Endothelial cell of umbilical vein (primary cell): ENCODE measurements at regions not wholly inside any gene's neighbourhood (a gene's known extent, or its start where the extent isn't known, plus 50 kb on each side); places are given as distances from the start of the nearest gene placed in this dataset.

ENCODE experiments used
- BruUV-seq: library from RNA; stranded (reverse); fragments of 400-500 nt; replicated peaks from 2 replicates; lab custom pipeline; 2021; lab: Mats Ljungman, UMichigan
- CTCF ChIA-PET: fragments of 300-600, 350-600 bp; sonication (Branson Sonifier 250); formaldehyde crosslinking; loops from one replicate; lab custom pipeline; 2021; ENCODE audit warnings: antibody characterized with exemption, inconsistent platforms; lab: Charles Lee
- POLR2A ChIA-PET: fragments of 300-600, 350-600 bp; sonication (Branson Sonifier 250); formaldehyde crosslinking; loops from one replicate; lab custom pipeline; 2021; ENCODE audit warnings: antibody characterized with exemption, inconsistent platforms; lab: Charles Lee
- DNase-seq: peaks from one replicate; pipeline ENCODE4 v3.0.0-alpha.2; 2011; ENCODE audit warnings: low read depth, low spot score
- FAIRE-seq: peaks from 2 replicates; lab custom pipeline; 2011; peaks lifted over from hg19 to GRCh38; lab: Jason Lieb, UNC
- H2AFZ ChIP-seq: 2 replicates; pipeline ENCODE4 v1.6.0; 2012; ENCODE audit warnings: low read depth, low read length, control low read depth, inconsistent platforms
- H3K27ac ChIP-seq: 2 replicates; pipeline ENCODE4 v1.5.1; 2011; ENCODE audit warnings: low read depth, mild to moderate bottlenecking, control low read depth, low read length, moderate library complexity; ENCODE audit not compliant: insufficient read depth
- H3K27me3 ChIP-seq, 2 experiments: 2 replicates each; pipeline versions ENCODE4 v1.6.0 to v1.6.1; 2011; ENCODE audit warnings: low read length in 2 of 2, mixed read lengths in 1 of 2; ENCODE audit not compliant: control insufficient read depth in 2 of 2, insufficient read depth in 2 of 2
- H3K36me3 ChIP-seq, 2 experiments: 2 replicates in 1 of 2; 3 replicates in 1 of 2; pipeline ENCODE4 v1.5.1; 2011; ENCODE audit warnings: low read length in 2 of 2, mild to moderate bottlenecking in 1 of 2, moderate library complexity in 1 of 2; ENCODE audit not compliant: control insufficient read depth in 2 of 2, insufficient read depth in 2 of 2; ENCODE audit errors: extremely low read depth in 1 of 2
- H3K4me1 ChIP-seq: 3 replicates; pipeline ENCODE4 v1.5.1; 2011; ENCODE audit warnings: mild to moderate bottlenecking, low read length; ENCODE audit not compliant: control insufficient read depth, insufficient read depth; ENCODE audit errors: extremely low read depth
- H3K4me2 ChIP-seq: 2 replicates; pipeline ENCODE4 v1.6.1; 2011; ENCODE audit warnings: low read length, control low read depth, mixed read lengths; ENCODE audit not compliant: insufficient read depth
- H3K4me3 ChIP-seq, 3 experiments: fragments of 200-600 bp in 1 of 3; sonication (generic), shearing (Covaris generic) in 1 of 3; replicated peaks in 1 of 3; 2 replicates each; pipeline ENCODE4 v1.5.1; 2011 to 2016; ENCODE audit warnings: control low read depth in 3 of 3, low read length in 3 of 3, mild to moderate bottlenecking in 2 of 3, inconsistent platforms in 1 of 3, low read depth in 1 of 3, moderate library complexity in 1 of 3; ENCODE audit not compliant: insufficient read depth in 1 of 3
- H3K79me2 ChIP-seq: 2 replicates; pipeline ENCODE4 v1.6.0; 2012; ENCODE audit warnings: low read length, inconsistent platforms; ENCODE audit not compliant: control insufficient read depth, insufficient read depth
- H3K9ac ChIP-seq: replicated peaks from 2 replicates; pipeline ENCODE3; 2011; ENCODE audit warnings: low read length, control low read depth; ENCODE audit not compliant: insufficient read depth; ENCODE audit errors: extremely low read depth
- H3K9me1 ChIP-seq: replicated peaks from 3 replicates; pipeline ENCODE4 v1.6.0; 2011; ENCODE audit warnings: mild to moderate bottlenecking, low read length; ENCODE audit not compliant: control insufficient read depth, insufficient read depth; ENCODE audit errors: extremely low read depth
- H3K9me3 ChIP-seq: replicated peaks from 2 replicates; pipeline ENCODE4 v1.5.1; 2012; ENCODE audit warnings: low read length, inconsistent platforms; ENCODE audit not compliant: control insufficient read depth, insufficient read depth
- H4K20me1 ChIP-seq: replicated peaks from 2 replicates; pipeline ENCODE3; 2011; ENCODE audit warnings: mild to moderate bottlenecking, low read length; ENCODE audit not compliant: control insufficient read depth, insufficient read depth; ENCODE audit errors: extremely low read depth
- CTCF ChIP-seq, 2 donors: IDR thresholded peaks; 1 replicate in 1 of 2; 2 replicates in 1 of 2; pipeline ENCODE4 v1.5.1; 2011; ENCODE audit warnings: low read length in 2 of 2, mild to moderate bottlenecking in 2 of 2, moderate library complexity in 2 of 2, control low read depth in 1 of 2, inconsistent platforms in 1 of 2, low read depth in 1 of 2; ENCODE audit not compliant: insufficient read depth in 1 of 2; ENCODE audit errors: extremely low read depth in 1 of 2
- EZH2 ChIP-seq: IDR thresholded peaks from 2 replicates; pipeline ENCODE4 v1.6.1; 2012; ENCODE audit warnings: borderline replicate concordance, low read depth, mild to moderate bottlenecking, moderate library complexity, low read length, inconsistent platforms; ENCODE audit not compliant: severe bottlenecking
- FOS ChIP-seq: IDR thresholded peaks from 2 replicates; pipeline ENCODE4 v1.6.1; 2011; ENCODE audit warnings: mild to moderate bottlenecking, low read length, moderate library complexity, borderline replicate concordance; ENCODE audit not compliant: insufficient read depth
- GATA2 ChIP-seq: IDR thresholded peaks from 2 replicates; pipeline ENCODE4 v1.7.0; 2011; ENCODE audit warnings: low read depth, mild to moderate bottlenecking, moderate library complexity, mixed read lengths, low read length; ENCODE audit not compliant: insufficient read length, insufficient read depth
- JUN ChIP-seq: IDR thresholded peaks from 2 replicates; pipeline ENCODE4 v1.6.1; 2011; ENCODE audit warnings: borderline replicate concordance, low read depth; ENCODE audit not compliant: insufficient read length, insufficient read depth
- MAX ChIP-seq: IDR thresholded peaks from 2 replicates; pipeline ENCODE4 v1.6.1; 2011; ENCODE audit not compliant: insufficient read depth, insufficient read length
- MYC ChIP-seq: IDR thresholded peaks from one replicate; pipeline ENCODE4 v1.6.1; 2011; ENCODE audit warnings: mild to moderate bottlenecking, low read depth, low read length
- POLR2A ChIP-seq: IDR thresholded peaks from 2 replicates; pipeline ENCODE4 v1.6.1; 2012; ENCODE audit warnings: low read depth, mild to moderate bottlenecking, control low read depth, low read length
- POLR2AphosphoS5 ChIP-seq: IDR thresholded peaks from 2 replicates; pipeline ENCODE4 v1.6.1; 2012; ENCODE audit warnings: low read depth, mild to moderate bottlenecking, control low read depth, low read length, moderate library complexity; ENCODE audit not compliant: insufficient read depth
- dilution Hi-C: fragments of 300-500 bp; cut with MboI; formaldehyde crosslinking; loops from one replicate; pipeline ENCODE4 v1.15.0; 2019; ENCODE audit warnings: low sequenced_read_pairs; ENCODE audit not compliant: extremely low pct_ligation_motif_present
- intact Hi-C: fragments of 100-400 bp; cut with micrococcal nuclease; formaldehyde crosslinking; loops from one replicate; pipeline ENCODE4 v1.10.0; 2022

- no peaks in the 10 kb centered on the region for H3K79me2 ChIP-seq
- no peaks in the 10 kb centered on the region for H3K9me3 ChIP-seq
- H3K36me3 ChIP-seq: no peaks in the 10 kb centered on the region
- dilution Hi-C loops: no loop called here
- ChIA-PET CTCF (no interaction called here), POLR2A (no interaction called here)
- H3K9ac ChIP-seq: no peak overlapping the region
- DNase-seq: no peak
- no peak overlapping the region for H3K4me2 ChIP-seq
- no peak for FAIRE-seq
- H4K20me1 ChIP-seq: no peaks in the 10 kb centered on the region
- no peaks in the 10 kb centered on the region for H3K9me1 ChIP-seq
- H2AFZ ChIP-seq: no peak overlapping the region
- H3K27ac ChIP-seq: no peak overlapping the region
- TF ChIP-seq CTCF (IDR thresholded peaks at IDR 0.05; ENCODE audit: extremely low read depth in 1 of 2, insufficient read depth in 1 of 2, low read depth in 1 of 2, low read length in 2 of 2) (no peak), GATA2 (no peak), MAX (no peak), JUN (no peak), POLR2A (no peak), POLR2AphosphoS5 (no peak), FOS (no peak), EZH2 (no peak), MYC (no peak)
- BruUV-seq: no TSS peak
- no peaks in the 10 kb centered on the region for H3K4me1 ChIP-seq
- intact Hi-C loops: no loop called here
- H3K27me3 ChIP-seq: no peaks in the 10 kb centered on the region
- no peak overlapping the region for H3K4me3 ChIP-seq
Measured at GRCh38 chr2:78564666-78565065, 460.8 kb upstream of the REG3G start.
